HG03442 (cell line): ENCODE measurements at regions not wholly inside any gene's neighbourhood (a gene's known extent, or its start where the extent isn't known, plus 50 kb on each side); places are given as distances from the start of the nearest gene placed in this dataset.
"Not testable (repeated sequence)": the region's sequence is repeated elsewhere in the genome, so short reads cannot be mapped to it uniquely, and the experiment has no call there.

ENCODE experiments used
- ATAC-seq: cut with Tn5 transposase; IDR thresholded peaks from one replicate; pipeline ENCODE4 v1.9.1; 2021; ENCODE audit warnings: mild to moderate bottlenecking, moderate library complexity; ENCODE audit not compliant: unreplicated experiment

DNA sequence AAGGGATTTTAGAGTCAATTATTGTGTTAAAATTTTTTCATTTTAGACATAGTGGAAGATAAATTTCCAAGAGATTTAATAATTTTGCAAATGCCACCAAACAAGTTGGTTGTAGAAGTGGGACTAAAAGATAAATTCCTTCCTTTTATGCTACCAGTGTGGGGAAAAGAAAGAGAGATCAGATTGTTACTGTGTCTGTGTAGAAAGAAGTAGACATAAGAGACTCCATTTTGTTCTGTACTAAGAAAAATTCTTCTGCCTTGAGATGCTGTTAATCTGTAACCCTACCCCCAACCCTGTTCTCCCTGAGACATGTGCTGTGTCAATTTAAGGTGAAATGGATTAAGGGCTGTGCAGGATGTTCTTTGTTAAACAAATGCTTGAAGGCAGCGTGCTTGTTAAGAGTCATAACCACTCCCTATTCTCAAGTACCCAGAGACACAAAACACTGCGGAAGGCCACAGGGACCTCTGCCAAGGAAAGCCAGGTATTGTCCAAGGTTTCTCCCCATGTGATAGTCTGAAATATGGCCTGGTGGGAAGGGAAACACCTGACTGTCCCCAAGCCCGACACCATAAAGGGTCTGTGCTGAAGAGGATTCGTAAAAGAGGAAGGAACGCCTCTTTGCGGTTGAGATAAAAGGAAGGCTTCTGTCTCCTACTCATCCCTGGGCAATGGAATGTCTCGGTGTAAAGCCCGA, 117.0 kb downstream of the CEP44 start:
- not testable (repeated sequence) for ATAC-seq

DNA sequence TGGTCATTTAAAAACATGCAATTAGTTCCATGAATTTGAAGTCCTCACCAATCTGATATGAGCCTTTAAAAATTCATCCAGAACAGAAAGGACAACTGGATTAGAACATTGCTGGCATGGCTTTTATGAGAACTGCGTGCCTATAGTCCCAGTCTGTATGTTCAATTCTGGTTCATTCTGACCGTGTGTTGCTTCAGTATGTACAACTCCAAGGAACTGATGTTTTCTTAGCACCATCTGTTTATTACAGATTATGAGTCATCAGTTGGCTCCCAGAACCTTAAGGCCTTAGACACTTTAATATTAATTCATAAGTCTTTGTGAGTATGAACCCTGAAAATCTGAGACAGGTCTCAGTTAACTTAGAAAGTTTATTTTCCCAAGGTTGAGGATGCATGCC, 115.0 kb downstream of the CEP44 start:
- ATAC-seq: no peak

DNA sequence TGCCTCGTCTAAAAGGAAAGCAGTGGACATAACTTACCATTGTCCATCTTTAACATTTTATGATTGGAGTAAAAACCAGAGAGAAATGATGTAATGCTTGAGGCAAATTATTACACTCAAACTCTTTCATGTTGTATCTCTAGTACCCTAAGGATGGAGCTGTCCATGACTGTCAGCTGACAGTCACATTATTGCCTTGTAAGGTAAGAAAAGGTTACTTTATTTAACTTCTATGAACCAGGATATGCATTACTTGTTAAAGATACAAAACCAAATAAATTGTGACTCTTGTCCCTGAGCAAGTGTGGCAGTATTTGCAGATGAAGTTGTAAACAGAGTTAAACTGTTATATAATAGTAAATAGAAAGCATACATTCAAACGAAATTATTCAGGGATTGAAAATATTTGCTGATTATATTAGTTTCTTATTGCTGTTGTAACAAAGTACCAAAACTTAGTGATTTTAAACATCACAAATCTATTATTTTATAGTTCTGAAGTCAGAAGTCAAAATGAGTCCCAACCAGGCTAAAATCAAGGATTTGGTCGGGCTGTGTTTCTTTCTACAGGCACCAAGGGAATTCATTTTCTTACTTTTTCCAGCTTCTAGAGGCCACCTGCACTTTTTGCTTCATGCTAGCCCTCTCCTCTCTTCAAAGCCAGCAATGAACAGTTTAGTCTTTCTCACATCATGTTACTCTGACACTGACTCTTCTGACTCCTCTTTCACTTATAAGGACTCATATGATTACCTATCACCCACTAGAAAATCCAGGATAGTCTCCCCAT, 113.8 kb downstream of the CEP44 start:
- no peak for ATAC-seq

GRCh38 chr4:174396599-174397110, 112.9 kb downstream of the CEP44 start:
- no peak for ATAC-seq

GRCh38 chr4:174394915-174395314, 111.2 kb downstream of the CEP44 start:
- ATAC-seq: no peak

DNA sequence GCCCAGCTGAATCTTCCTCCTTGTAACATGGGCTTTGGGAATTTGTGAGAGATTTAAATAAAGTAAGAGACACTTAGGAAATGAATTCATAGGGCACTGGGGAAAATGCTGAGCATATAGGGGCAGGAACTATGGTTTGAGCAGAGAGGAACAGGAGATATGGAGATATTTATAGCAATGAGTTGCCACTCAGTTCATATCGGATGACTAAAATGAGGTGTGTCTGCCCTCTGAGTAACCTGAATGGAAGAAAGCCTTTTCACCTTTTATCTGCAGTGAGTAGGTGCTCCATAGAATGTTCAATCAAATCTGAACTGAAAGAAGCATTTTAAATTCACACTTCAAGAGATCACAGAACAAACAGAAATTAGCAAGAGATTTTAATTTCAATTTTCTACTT, 105.7 kb downstream of the CEP44 start:
- no peak for ATAC-seq

DNA sequence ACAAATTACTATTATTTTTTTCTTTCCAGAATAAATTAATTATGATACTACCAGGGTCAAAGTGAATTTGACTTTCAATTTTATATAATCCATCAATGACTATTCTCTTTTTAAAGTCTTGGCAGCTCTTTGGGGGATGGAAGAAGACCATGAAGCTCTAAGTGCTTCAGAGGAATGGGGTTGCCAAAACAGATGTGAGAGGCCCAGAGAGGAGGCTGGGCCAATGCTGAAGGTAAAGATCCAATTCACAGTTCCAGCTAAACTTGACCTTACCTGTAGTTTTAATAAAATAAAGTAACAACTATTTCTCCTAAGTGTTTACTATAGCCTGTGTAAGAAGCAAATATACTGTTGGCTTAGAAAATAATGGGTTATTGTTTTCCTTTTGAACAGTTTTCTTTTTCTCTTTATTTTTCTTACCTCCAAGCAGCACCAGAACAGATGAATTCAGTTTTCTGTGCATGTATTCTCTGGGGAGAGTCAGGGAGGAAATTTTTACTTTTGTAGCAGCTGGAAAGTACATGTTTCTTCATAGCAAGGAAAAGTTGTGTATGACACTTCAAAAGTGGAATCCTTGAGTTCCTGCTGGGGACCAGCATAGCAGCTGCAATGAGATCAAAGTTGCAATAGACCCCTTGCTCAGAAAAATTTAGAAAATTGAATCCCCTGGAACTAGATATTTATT, 104.9 kb downstream of the CEP44 start:
- ATAC-seq: no peak

DNA sequence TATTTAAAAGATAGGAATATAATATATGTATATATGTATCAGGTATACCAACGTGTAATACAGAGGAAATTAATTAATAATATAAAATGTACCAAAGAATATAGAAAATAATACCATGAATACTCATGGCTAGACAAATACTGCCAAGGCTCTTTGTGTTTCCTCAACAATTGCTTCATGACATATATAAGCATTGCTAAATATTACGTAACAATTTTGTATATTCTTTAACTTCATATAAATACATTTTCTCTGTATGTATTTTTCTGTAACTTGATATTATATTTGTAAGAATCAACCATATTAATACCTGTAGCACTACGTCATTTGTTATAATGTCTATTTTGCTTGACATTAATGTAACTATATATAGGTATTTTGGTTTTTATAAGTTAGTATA, 104.0 kb downstream of the CEP44 start:
- no peak for ATAC-seq

DNA sequence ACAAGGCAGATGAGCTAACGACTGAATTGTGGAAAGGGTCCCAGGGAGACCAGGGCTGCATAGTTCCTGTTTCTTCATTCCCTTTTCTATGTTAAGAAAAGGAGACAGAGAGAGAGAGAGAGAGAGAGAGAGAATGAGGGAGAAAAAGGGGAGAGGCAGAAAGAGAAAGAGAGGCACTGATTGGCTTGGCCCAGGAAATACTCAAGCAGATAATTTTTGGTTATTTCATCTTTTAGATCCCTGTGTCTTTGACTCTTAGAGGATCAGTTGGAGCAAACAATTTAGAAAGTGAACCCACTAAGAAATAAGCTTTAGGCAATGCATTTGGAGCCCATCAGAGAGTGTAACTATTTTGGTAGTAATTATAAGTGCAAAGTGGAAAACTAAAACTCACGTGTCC, 103.4 kb downstream of the CEP44 start:
- no peak for ATAC-seq

DNA sequence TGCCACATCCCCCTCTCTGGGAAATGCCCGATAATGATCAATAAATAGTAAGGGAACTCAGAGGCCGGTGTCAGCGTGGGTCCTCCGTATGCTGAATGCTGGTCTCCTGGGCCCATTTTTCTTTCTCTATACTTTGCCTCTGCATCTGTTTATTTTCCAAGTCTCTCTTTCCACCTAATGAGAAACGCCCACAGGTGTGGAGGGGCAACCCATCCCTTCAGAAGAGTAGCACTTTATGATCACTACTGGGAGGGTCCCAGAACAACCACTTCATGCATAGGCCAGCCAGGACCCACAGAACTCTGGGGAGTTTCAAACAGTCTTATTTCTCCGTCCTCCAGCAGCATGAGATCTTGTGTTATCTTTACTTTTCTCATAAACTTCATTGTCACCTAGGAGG, 100.1 kb downstream of the CEP44 start:
- no peak for ATAC-seq

- not testable (repeated sequence) for ATAC-seq
Observed at GRCh38 chr4:174382938-174383605, 99.4 kb downstream of the CEP44 start.
